Epithelial cell of esophagus (primary cell): ENCODE measurements at regions not wholly inside any gene's neighbourhood (a gene's known extent, or its start where the extent isn't known, plus 50 kb on each side); places are given as distances from the start of the nearest gene placed in this dataset.

ENCODE experiments used
- DNase-seq: peaks from one replicate; pipeline ENCODE4 v3.0.0; 2010; ENCODE audit warnings: low read depth
- H3K4me3 ChIP-seq: 2 replicates; pipeline ENCODE4 v1.5.1; 2011; ENCODE audit warnings: mild to moderate bottlenecking, low read length, control low read depth
- TF ChIP-seq, protein P1 (sequence below): IDR thresholded peaks from 2 replicates; pipeline ENCODE4 v1.5.1; 2011; ENCODE audit warnings: low read depth, mild to moderate bottlenecking, low read length, control low read depth, inconsistent platforms; ENCODE audit not compliant: insufficient read depth; ENCODE audit errors: missing control alignments

DNA sequence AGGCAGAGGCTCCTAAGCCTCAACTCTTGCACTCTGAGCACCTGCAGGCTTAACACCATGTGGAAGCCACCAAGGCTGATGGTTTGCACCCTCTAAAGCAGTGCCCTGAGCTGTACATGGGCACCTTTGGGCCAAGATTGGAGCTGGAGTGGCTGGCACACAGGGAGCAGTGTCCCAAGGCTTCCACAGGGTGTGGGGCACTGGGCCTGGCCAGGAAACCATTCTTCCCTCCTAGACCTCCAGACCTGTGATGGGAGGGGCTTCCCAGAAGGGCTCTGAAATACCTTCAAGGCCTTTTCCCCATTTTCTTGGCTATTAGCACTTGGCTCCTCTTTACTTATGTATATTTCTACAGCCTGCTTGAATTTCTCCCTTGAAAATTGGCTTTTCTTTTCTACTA is 67.9 kb upstream of the PPM1J start:
- DNase-seq: no peak
- H3K4me3 ChIP-seq: no peak overlapping the region
- TF ChIP-seq, protein P1, sequence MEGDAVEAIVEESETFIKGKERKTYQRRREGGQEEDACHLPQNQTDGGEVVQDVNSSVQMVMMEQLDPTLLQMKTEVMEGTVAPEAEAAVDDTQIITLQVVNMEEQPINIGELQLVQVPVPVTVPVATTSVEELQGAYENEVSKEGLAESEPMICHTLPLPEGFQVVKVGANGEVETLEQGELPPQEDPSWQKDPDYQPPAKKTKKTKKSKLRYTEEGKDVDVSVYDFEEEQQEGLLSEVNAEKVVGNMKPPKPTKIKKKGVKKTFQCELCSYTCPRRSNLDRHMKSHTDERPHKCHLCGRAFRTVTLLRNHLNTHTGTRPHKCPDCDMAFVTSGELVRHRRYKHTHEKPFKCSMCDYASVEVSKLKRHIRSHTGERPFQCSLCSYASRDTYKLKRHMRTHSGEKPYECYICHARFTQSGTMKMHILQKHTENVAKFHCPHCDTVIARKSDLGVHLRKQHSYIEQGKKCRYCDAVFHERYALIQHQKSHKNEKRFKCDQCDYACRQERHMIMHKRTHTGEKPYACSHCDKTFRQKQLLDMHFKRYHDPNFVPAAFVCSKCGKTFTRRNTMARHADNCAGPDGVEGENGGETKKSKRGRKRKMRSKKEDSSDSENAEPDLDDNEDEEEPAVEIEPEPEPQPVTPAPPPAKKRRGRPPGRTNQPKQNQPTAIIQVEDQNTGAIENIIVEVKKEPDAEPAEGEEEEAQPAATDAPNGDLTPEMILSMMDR: no peak

DNA sequence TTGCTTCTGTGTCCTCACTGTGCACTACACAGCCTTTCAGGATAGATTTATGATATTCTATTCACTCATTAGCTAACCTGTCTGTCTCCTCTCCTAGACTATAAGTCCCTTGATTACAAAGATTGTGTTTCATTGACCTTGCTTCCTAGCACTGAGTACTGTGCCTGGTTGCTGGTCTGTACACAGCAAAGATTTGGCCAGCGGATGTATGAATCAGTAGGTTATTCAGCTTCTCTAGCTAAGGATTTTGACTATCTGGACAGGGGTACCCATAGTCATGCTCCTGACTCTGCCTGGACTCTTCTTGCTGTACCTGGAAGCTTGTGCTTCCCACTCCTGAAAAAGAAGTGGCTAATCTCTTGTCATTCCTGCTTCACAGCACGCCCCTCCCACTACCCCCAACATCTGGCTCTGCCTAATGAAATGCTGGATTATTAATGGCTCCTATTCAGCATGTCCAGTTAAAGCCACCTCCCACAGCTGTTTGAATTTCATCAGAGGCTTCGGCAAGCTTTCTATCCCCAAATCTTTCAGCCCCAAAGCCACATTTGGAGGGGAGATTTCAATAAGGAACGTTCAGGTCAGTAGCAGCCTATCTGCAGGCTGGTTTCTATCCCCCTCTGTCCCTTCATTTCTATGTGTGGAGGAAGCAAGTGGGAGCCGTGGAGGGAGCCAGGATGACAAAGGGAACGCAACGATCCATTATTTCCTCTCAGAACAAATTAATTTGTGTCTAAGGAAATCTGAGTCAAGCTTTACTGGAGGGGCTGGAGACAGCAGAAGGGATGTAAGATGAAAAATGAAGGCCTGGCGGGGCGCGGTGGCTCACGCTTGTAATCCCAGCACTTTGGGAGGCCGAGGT is 64.8 kb upstream of the PPM1J start:
- no peak for DNase-seq
- no peak overlapping the region for H3K4me3 ChIP-seq

DNA sequence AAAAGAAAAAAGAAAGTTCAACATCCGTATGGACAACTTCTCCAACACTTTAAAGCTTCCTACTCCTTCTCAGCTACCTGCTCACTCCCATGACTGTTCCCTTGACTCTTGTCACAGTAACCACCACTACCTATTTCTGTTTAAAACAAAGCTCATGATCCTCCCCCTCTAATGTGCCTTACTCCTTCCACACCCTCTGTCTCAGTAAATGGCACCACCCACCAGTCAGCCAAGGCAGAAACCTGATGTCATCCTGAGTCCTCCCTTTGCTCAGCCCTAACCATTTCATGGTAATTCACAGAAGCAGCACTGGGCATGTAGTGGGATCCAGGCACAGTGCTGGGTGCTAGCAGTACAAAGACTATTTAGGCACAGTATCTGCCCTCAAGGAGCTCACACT is 63.0 kb upstream of the PPM1J start:
- DNase-seq: peak; percentile 43
- no peak overlapping the region for H3K4me3 ChIP-seq
- TF ChIP-seq, protein P1: no peak

More for the DNA sequence above, 64.8 kb upstream of the PPM1J start:
- TF ChIP-seq, protein P1: no peak

DNA sequence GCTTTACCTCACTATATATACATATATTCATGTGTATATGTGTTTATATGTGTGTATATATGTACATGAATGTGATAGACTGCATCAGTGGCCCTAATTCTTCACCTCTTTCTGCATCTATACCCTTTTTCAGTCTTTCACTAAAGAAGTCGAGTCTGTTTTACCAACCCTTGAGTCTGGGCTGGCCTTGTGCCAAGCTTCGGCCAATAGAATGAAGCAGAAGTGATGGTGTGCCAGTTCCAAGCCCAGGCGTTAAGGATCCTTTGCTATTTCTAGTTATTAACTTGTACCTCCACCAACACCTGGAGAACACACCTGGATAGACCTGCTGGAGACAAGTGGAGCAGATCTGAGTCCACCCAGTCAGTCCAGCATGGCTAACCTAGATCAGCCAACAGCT is 61.6 kb upstream of the PPM1J start:
- TF ChIP-seq, protein P1: no peak
- no peak for DNase-seq
- H3K4me3 ChIP-seq: no peak overlapping the region

DNA sequence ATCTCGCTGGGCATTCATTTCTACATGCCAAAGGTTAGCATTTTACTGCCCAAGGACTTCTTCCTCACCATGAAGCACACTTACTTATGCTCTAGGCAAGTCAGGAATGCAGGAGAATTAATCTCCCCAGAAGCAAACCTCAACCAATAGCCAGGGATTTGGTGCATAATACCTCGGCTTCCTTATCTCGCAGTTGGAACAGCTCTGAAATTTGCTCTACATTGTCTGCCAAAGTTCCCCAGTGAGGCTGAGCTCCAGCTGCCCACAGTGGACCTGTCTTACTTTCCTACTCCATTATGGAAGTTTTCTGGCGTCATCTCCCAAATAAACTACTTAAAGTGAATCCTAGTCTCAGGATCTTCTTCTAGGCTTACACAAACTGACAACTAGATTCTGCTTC is 57.6 kb upstream of the PPM1J start:
- H3K4me3 ChIP-seq: no peak overlapping the region
- DNase-seq: no peak
- TF ChIP-seq, protein P1: no peak

DNA sequence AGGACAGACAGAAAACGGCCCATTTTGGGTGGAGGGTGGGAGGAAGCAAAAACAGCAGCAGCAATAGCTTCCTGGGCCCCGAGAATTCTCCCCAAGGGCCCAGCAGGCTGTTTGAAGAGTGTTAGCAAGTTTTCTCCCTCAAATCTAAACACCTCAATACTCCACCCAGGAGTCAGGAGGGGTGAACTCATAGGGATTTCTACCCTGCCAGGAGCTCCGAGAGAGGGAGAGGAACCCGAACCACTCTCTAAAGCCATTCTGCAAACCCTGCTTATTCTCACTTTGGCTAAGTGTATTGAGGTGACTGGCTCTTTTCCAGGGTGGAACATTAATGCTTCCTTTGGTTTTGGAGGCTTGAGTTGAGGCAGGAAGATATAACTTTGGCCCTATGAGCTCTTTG is 55.6 kb upstream of the PPM1J start:
- TF ChIP-seq, protein P1: no peak
- H3K4me3 ChIP-seq: no peak overlapping the region
- DNase-seq: no peak

DNA sequence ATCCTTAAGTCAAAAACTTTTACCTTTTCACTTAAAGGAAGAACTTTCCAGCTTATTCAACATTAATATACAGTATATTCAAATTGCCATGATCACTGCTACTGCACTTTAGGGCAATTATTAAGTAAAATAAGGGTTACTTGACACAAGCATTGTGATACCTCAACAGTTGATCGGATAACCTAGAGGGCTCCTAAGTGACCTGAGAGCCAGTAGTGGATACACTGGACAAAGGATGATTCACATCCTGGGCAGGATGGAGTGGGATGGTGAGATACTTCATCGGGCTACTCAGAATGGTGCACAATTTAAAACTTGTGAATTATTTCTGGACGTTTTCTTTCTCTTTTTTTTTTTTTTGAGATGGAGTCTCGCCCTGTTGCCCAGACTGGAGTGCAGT is 54.5 kb upstream of the PPM1J start:
- no peak overlapping the region for H3K4me3 ChIP-seq
- TF ChIP-seq, protein P1: no peak
- DNase-seq: no peak
